Myocyte (in vitro differentiated cells): ENCODE measurements at regions not wholly inside any gene's neighbourhood (a gene's known extent, or its start where the extent isn't known, plus 50 kb on each side); places are given as distances from the start of the nearest gene placed in this dataset.

Source experiments
- DNase-seq: peaks from one replicate; pipeline ENCODE4 v3.0.0-alpha.2; 2012; ENCODE audit warnings: low read depth

DNA sequence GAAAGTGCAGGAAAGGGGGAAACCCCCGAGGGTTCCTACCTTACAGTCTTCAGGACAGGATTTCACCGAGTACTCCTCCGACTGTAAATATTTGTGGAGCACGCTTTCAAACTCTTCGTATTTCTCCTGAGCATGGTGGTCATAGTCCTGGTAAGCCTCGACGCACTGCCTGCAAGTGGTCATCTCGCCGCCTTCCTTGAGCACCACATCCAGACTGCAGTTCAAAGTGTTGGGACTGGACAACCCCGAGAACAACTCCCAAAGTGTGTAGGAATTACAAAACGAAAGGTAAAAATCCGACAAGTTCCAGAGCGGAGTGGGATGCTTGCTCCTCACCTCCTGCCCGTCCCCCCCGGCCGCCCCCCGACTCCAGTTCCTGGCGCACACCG lies 349.7 kb downstream of the LIG4 start:
- no peak for DNase-seq

DNA sequence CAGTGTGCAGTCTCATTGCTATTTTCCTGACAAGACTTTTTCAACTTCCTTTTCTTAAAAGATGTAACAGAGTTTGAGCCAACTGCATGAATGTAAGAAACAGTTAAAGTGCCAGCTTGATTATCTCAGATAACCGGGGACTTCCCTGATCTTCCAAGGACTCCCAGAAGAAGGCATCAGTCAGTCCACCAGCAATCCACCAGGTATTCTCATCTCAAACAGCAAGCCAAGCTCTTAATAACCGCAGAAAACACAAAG lies 350.1 kb downstream of the LIG4 start:
- DNase-seq = no peak

DNA sequence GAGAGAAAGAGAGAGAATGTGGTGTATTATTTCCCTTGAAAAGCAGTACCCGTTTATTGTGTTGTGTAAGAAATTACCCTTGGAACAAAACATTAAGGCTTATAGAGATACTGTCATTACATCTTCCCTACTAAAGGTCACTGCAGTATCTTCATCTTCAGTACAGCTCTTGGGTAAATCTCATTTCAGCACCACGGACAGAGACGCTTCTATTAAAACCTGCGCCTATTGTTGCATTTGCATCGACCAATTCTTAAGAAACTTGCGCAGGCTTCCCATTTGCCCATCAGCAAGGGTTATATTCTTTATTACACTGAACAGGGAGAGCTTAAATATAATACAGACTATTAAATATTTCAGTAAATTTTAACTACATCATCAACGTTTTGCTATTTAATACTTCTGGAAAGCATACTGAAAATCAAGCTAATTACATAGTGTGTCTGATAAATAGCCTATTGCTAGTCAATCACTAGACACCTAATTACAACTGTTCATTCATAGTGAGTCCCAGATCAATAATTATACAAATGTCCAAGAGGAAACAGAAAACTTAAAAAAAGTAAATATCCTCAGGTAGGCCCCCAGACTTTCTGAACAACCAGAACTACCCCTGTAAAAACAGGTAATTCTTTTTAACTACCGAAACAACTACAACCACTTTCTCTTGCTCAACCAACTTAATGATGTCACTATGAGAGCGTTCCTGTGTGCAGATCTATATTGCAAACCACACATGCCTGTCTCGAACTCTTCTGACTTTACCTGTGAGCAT lies 350.6 kb downstream of the LIG4 start:
- peak; percentile 60 for DNase-seq

GRCh38 chr13:107860284-107860683 lies 355.1 kb downstream of the LIG4 start:
- no peak for DNase-seq

DNA sequence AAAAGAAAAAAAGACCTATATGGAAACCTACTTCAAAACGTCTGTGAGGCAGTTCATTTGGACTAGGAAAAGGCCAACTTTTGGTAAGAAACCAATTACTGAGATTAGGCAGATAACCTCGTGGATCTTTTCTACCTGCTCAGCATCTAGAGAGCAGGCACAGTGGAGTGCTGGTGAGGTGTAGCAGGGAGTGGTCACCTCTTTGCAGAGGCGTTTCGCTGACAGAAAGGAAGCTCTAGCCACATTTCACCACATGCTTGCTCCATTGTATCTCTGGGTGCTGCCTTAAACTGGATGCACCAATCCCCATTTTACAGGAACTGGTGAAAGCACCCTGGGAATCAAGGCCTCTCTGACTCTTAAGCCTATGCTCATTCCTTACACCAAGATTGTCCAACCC lies 360.5 kb downstream of the LIG4 start:
- no peak for DNase-seq

GRCh38 chr13:107852072-107852471 lies 363.3 kb downstream of the LIG4 start:
- no peak for DNase-seq

DNA sequence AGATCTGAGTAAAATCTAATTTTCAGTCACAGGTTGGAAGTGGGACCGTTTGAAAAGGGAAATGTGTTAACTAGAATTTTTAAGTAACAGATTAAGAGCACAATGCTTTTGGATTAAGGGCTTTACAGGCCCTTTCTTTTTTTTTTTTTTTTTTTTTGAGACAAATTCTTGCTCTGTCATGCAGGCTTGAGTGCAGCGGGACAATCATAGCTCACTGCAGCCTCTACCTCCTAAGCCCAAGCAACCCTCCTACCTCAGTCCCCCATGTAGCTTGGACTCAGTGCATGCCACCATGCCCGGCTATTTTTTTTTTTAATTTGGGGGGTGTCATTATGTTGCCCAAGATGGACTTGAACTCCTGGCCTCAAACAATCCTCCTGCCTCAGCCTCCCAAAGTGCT lies 363.7 kb downstream of the LIG4 start:
- DNase-seq = no peak

DNA sequence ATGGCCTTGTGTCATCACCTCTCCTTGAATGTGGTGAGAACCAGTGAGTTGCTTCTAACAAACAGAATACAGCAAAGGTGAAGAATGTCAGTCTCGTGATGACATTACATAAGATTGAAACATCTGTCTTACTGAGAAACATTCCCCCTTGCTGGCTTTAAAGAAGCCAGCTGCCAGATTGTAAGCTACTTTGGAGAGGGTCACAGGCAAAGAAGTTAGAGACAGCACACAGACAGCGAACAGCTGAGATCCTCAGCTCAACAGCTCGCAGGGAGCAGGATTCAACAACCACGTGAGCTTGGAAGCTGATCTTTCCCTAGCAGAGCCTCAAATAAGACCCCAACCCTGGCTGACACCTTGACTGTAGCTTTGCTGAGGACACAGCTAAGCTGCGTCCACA lies 367.9 kb downstream of the LIG4 start:
- no peak for DNase-seq

DNA sequence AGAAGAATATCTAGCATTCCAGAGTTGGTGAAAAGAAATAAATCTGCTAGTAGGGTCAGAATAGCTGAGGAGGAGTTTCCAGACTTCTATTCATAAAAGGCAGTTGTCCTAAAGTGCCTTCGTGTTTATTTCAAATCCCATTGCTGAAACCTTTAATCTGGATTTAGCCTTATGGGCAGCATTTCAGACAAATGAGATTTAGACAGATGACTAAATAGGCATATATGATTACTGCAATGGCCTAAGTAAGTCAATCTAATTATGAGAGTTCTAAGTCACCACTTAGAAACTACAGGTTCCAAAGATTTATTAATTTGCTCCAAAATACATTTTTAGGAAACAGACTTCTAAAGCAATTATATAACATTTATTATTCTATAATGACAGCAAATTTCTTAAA lies 368.7 kb downstream of the LIG4 start:
- no peak for DNase-seq

- no peak for DNase-seq
Observed at GRCh38 chr13:107845911-107846310, 369.4 kb downstream of the LIG4 start.

GRCh38 chr13:107843681-107844080 lies 371.7 kb downstream of the LIG4 start:
- no peak for DNase-seq

- DNase-seq = no peak
Observed at GRCh38 chr13:107843281-107843680, 372.1 kb downstream of the LIG4 start.

DNA sequence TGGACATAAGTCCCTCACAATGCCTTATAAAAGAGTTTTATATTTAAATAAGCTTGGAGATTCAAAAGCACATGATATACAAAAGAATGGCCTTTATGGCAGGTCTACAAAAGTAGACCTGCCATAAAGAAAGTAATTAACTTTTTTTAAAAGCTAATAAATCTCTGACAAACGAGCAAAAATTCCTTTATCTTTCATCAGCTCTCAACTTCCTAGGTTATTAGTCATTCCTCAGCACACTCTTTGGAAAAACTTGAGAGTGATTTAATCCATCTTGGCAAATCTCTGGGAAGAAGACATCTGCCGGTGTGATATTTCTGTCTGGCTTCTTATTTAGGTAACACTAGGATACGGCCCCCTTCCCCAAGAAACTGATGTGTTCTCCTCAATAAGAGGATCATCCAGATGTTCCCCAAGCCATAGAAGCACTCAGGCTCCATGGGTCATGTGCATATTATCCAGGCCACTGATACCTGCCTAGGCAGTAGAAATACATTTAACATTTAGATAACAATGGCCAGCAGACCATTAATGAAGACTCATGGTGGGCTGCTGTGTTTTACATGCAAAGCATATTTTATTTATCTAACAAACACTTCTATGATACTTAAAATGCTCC lies 372.7 kb downstream of the LIG4 start:
- no peak for DNase-seq

DNA sequence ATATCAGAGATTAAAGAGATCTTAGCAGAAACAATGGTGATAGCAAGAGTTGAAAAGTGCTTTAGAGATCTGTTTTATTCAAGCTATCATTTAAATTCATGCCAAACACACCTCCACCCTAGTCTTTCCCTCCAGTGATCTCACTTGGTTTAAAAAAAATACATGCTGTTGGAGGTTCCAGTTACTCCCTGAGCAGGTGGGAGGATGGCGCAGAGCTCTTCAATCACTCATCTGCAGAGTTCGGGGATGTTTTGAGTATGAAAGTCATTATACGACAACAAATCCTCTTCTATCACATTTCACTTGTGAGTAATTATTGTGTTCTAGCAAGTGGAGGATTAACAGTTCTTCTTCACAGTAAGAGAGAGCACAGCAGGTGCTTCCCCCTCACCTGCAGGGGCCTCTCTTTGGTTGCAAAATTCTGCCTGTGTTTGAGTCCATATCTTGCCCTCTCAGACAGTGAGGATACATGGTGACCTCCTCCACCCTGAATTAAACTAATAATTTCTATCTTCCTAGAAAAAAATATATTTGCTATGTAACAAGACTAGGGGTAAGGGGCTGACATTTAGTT lies 376.7 kb downstream of the LIG4 start:
- no peak for DNase-seq

DNA sequence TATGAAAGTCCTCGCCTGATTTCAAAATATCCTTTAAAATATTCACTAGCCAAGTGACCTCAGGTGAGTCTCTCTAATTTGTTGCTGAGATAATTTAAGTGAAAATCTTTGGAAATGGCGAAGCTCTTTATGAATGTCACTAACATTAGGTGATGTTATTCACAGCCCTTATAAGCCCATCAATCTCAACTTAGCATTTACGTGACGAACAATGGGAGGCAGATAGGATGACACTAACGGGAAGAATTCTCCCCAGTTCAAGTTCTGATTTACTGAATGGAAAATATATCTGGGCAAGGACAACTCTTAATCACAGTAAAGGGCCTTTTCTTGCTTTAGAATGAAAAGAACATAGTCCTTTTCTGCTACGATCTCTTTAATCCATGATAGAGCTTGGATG lies 378.7 kb downstream of the LIG4 start:
- DNase-seq = no peak

GRCh38 chr13:107835339-107836018 lies 379.9 kb downstream of the LIG4 start:
- DNase-seq = no peak

DNA sequence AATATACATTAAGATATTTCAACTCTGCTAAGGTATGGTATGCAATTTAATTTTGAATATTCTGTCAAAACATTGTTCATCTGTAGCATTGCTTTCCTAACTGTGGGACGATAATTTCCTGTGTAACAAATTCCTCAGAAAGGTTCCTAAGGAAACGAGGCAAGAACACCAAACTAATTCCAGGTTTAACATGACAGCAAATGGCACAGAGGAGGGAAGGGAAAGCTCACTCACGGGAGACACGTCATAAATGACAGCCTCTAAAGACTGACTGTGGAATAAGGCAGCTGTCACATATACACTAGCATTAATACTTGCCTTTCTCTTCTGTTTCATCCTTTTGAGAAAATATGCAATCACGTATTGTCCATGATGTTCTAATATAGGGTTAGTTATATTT lies 380.6 kb downstream of the LIG4 start:
- no peak for DNase-seq

GRCh38 chr13:107834281-107834680 lies 381.1 kb downstream of the LIG4 start:
- no peak for DNase-seq

DNA sequence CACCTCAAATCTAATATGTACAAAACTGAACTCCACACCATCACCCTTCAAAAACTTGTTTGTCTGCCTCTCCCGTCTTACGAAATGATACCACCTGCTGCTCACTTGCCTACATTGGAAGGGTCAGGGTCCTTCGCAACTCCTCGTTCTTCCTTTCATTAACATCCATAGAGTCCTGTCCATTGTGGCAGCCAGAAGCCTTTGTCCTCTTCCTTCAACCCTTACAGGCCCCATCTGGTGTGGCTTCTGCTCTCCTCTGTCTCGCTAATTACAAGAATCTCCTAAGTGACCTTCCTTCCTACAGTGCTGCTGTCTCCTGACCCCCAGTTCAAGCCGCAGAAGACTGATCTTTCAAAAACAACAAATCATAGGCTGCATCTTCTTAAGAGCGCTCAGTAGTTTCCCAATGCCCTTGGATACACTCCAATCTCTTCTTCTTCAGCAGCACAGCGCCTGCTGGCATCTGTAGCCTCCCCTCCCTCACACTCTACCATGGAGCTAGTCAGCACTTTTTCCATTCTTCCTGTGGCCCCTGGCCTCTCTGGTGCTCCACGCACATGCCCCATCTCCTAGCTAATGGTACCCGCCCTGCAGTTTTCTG lies 382.7 kb downstream of the LIG4 start:
- DNase-seq = no peak

DNA sequence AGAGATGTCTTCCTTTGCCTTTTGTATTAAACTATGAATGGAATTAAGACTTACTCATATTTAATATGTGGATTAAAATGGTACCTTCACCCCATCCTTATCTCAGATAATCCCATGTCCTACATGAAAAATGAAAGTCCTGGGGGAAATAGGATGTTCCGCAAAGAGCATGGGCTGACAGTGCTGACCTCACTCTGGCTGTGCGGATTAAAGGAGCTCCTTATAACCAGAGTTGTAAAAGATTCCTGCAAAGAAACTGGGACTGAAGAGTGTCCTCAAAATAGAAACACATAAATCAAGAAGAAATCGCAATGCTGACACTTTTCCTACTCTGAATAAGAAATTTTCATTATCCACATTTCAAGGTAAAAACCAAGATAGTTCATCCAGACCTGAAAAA lies 384.5 kb downstream of the LIG4 start:
- no peak for DNase-seq

DNA sequence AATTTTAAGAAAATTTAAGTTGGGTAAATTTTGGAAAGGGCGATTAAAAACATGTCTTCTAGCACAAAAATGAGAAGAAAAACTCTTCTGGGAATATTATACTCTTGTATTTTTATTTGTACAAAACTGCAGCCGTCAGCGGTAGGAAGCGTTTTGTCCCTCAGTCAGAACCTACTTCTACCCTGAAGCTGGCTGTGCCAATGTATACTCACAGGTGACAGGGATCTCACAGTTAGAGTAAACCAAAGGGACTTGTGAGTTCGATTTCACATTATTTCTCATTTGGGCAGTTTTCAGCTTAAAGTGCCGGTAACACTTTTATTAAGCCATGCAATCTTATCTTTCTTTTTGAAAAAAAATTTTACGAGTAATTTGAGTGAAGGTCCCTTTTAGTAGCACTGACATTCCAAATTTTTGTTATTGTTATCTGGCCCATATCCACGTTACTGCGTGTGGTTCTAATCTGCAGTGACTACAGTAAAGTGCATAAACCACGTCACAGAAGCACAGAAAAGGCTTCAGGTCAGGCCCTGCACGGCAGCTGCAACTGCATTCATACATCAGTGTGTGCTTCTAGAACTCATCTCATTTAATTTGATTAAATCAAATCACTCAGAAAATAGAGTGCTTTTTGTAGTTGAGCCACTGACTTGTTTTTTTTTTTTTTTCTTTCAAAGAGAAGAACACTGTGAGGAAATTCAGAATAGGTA lies 387.3 kb downstream of the LIG4 start:
- no peak for DNase-seq

GRCh38 chr13:107824635-107825034 lies 390.7 kb downstream of the LIG4 start:
- no peak for DNase-seq
